ENCODE measurements at regions not wholly inside any gene's neighbourhood (a gene's known extent, or its start where the extent isn't known, plus 50 kb on each side); places are given as distances from the start of the nearest gene placed in this dataset.

GRCh38 chr6:1494671-1495070 lies 105.3 kb downstream of the FOXF2 start:
- Mint-ChIP-seq H3K27ac (no peak overlapping the region), H3K9me3 (peaks cover 8% of the 10 kb centered on the region), H3K4me3 (no peak overlapping the region), H3K4me1 (no peaks in the 10 kb centered on the region), H3K36me3 (ENCODE audit: low read depth) (peaks cover 2% of the 10 kb centered on the region), H3K27me3 (no peaks in the 10 kb centered on the region)
- POLR2A ChIA-PET = no interaction called here
- CTCF ChIA-PET = no interaction called here
- no peak for DNase-seq

- no peaks in the 10 kb centered on the region for H3K27me3 Mint-ChIP-seq
- H3K4me3 Mint-ChIP-seq = no peak overlapping the region
- H3K27ac Mint-ChIP-seq = no peak overlapping the region
- H3K36me3 Mint-ChIP-seq (ENCODE audit: low read depth) = peaks cover 2% of the 10 kb centered on the region
- H3K9me3 Mint-ChIP-seq = peaks cover 8% of the 10 kb centered on the region
- no peak for DNase-seq
- ChIA-PET POLR2A (no interaction called here), CTCF (no interaction called here)
- no peaks in the 10 kb centered on the region for H3K4me1 Mint-ChIP-seq
Measured at GRCh38 chr6:1495344-1495743, 106.0 kb downstream of the FOXF2 start.

GRCh38 chr6:1496092-1496491 lies 106.7 kb downstream of the FOXF2 start:
- Mint-ChIP-seq H3K4me3 (no peak overlapping the region), H3K9me3 (peaks cover 8% of the 10 kb centered on the region), H3K4me1 (no peaks in the 10 kb centered on the region), H3K27me3 (no peaks in the 10 kb centered on the region), H3K36me3 (ENCODE audit: low read depth) (peaks cover 2% of the 10 kb centered on the region), H3K27ac (no peak overlapping the region)
- CTCF ChIA-PET = no interaction called here
- no peak for DNase-seq
- POLR2A ChIA-PET = no interaction called here

GRCh38 chr6:1496836-1497760 lies 107.7 kb downstream of the FOXF2 start:
- peaks cover 8% of the 10 kb centered on the region for H3K9me3 Mint-ChIP-seq
- no peak for DNase-seq
- H3K27ac Mint-ChIP-seq = no peak overlapping the region
- no peaks in the 10 kb centered on the region for H3K27me3 Mint-ChIP-seq
- no peaks in the 10 kb centered on the region for H3K4me1 Mint-ChIP-seq
- H3K4me3 Mint-ChIP-seq = no peak overlapping the region
- CTCF ChIA-PET = no interaction called here
- POLR2A ChIA-PET = no interaction called here
- peaks cover 2% of the 10 kb centered on the region for H3K36me3 Mint-ChIP-seq (ENCODE audit: low read depth)

GRCh38 chr6:1497761-1498105 lies 108.4 kb downstream of the FOXF2 start:
- peaks cover 2% of the 10 kb centered on the region for H3K36me3 Mint-ChIP-seq (ENCODE audit: low read depth)
- H3K9me3 Mint-ChIP-seq = peaks cover 8% of the 10 kb centered on the region
- H3K4me1 Mint-ChIP-seq = no peaks in the 10 kb centered on the region
- ChIA-PET CTCF (no interaction called here), POLR2A (no interaction called here)
- H3K4me3 Mint-ChIP-seq = no peak overlapping the region
- H3K27me3 Mint-ChIP-seq = no peaks in the 10 kb centered on the region
- no peak for DNase-seq
- no peak overlapping the region for H3K27ac Mint-ChIP-seq

- peaks cover 8% of the 10 kb centered on the region for H3K9me3 Mint-ChIP-seq
- H3K36me3 Mint-ChIP-seq (ENCODE audit: low read depth) = peaks cover 2% of the 10 kb centered on the region
- H3K27ac Mint-ChIP-seq = no peak overlapping the region
- H3K27me3 Mint-ChIP-seq = peaks cover 7% of the 10 kb centered on the region
- H3K4me1 Mint-ChIP-seq = no peaks in the 10 kb centered on the region
- ChIA-PET CTCF (no interaction called here), POLR2A (no interaction called here)
- no peak overlapping the region for H3K4me3 Mint-ChIP-seq
- DNase-seq = no peak
Measured at GRCh38 chr6:1498491-1499113, 109.2 kb downstream of the FOXF2 start.

GRCh38 chr6:1499777-1500176 lies 109.9 kb upstream of the FOXC1 start:
- Mint-ChIP-seq H3K27ac (no peak overlapping the region), H3K36me3 (ENCODE audit: low read depth) (peaks cover 2% of the 10 kb centered on the region), H3K27me3 (peaks cover 7% of the 10 kb centered on the region), H3K4me1 (no peaks in the 10 kb centered on the region), H3K4me3 (no peak overlapping the region), H3K9me3 (peaks cover 8% of the 10 kb centered on the region)
- DNase-seq = no peak
- ChIA-PET CTCF (no interaction called here), POLR2A (no interaction called here)

GRCh38 chr6:1500913-1501312 lies 108.8 kb upstream of the FOXC1 start:
- ChIA-PET CTCF (interaction anchor here (0.7 kb wide), 1 partner anchor 28 kb away, joined by 3 read pairs; no protein-coding TSS in a partner anchor), POLR2A (no interaction called here)
- no peaks in the 10 kb centered on the region for H3K4me1 Mint-ChIP-seq
- no peak overlapping the region for H3K27ac Mint-ChIP-seq
- peaks cover 2% of the 10 kb centered on the region for H3K36me3 Mint-ChIP-seq (ENCODE audit: low read depth)
- DNase-seq = no peak
- H3K9me3 Mint-ChIP-seq = peaks cover 5% of the 10 kb centered on the region
- no peak overlapping the region for H3K4me3 Mint-ChIP-seq
- peaks cover 11% of the 10 kb centered on the region for H3K27me3 Mint-ChIP-seq

GRCh38 chr6:1502041-1502440 lies 107.7 kb upstream of the FOXC1 start:
- ChIA-PET CTCF (no interaction called here), POLR2A (no interaction called here)

GRCh38 chr6:1503811-1504210 lies 105.9 kb upstream of the FOXC1 start:
- Mint-ChIP-seq H3K4me3 (no peak overlapping the region), H3K4me1 (no peaks in the 10 kb centered on the region), H3K27ac (no peak overlapping the region), H3K9me3 (no peaks in the 10 kb centered on the region), H3K27me3 (peaks cover 15% of the 10 kb centered on the region), H3K36me3 (ENCODE audit: low read depth) (no peaks in the 10 kb centered on the region)
- DNase-seq = no peak
- POLR2A ChIA-PET = no interaction called here
- CTCF ChIA-PET = no interaction called here

More at GRCh38 chr6:1502041-1502440, 107.7 kb upstream of the FOXC1 start:
- no peak for DNase-seq
- Mint-ChIP-seq H3K36me3 (ENCODE audit: low read depth) (no peaks in the 10 kb centered on the region), H3K4me3 (no peak overlapping the region), H3K4me1 (no peaks in the 10 kb centered on the region), H3K27me3 (peaks cover 15% of the 10 kb centered on the region), H3K27ac (no peak overlapping the region), H3K9me3 (no peaks in the 10 kb centered on the region)

GRCh38 chr6:1504465-1504864 lies 105.2 kb upstream of the FOXC1 start:
- Mint-ChIP-seq H3K27me3 (peaks cover 17% of the 10 kb centered on the region), H3K36me3 (ENCODE audit: low read depth) (no peaks in the 10 kb centered on the region), H3K27ac (no peak overlapping the region), H3K4me1 (no peaks in the 10 kb centered on the region), H3K9me3 (no peaks in the 10 kb centered on the region), H3K4me3 (no peak overlapping the region)
- ChIA-PET CTCF (no interaction called here), POLR2A (no interaction called here)
- no peak for DNase-seq

GRCh38 chr6:1507251-1507650 lies 102.5 kb upstream of the FOXC1 start:
- Mint-ChIP-seq H3K27me3 (peaks cover 20% of the 10 kb centered on the region), H3K4me3 (no peak overlapping the region), H3K27ac (no peak overlapping the region), H3K4me1 (no peaks in the 10 kb centered on the region), H3K9me3 (no peaks in the 10 kb centered on the region), H3K36me3 (ENCODE audit: low read depth) (no peaks in the 10 kb centered on the region)
- CTCF ChIA-PET = no interaction called here
- POLR2A ChIA-PET = no interaction called here
- DNase-seq = no peak

GRCh38 chr6:1509241-1509640 lies 100.5 kb upstream of the FOXC1 start:
- ChIA-PET POLR2A (interaction anchor here (0.6 kb wide), 1 partner anchor 18 kb away, joined by 3 read pairs; no protein-coding TSS in a partner anchor), CTCF (no interaction called here)
- H3K27ac Mint-ChIP-seq = no peak overlapping the region
- no peak overlapping the region for H3K4me3 Mint-ChIP-seq
- peaks cover 13% of the 10 kb centered on the region for H3K27me3 Mint-ChIP-seq
- H3K4me1 Mint-ChIP-seq = no peaks in the 10 kb centered on the region
- H3K9me3 Mint-ChIP-seq = no peaks in the 10 kb centered on the region
- no peaks in the 10 kb centered on the region for H3K36me3 Mint-ChIP-seq (ENCODE audit: low read depth)
- no peak for DNase-seq

- Mint-ChIP-seq H3K36me3 (ENCODE audit: low read depth) (no peaks in the 10 kb centered on the region), H3K4me1 (no peaks in the 10 kb centered on the region), H3K4me3 (no peak overlapping the region), H3K27ac (no peak overlapping the region), H3K27me3 (peaks cover 11% of the 10 kb centered on the region), H3K9me3 (no peaks in the 10 kb centered on the region)
- POLR2A ChIA-PET = no interaction called here
- no peak for DNase-seq
- CTCF ChIA-PET = no interaction called here
Measured at GRCh38 chr6:1510239-1510638, 99.5 kb upstream of the FOXC1 start.
